ENCODE measurements at regions not wholly inside any gene's neighbourhood (a gene's known extent, or its start where the extent isn't known, plus 50 kb on each side); places are given as distances from the start of the nearest gene placed in this dataset.

GRCh38 chr1:218211241-218211640 lies 73.9 kb upstream of the RRP15 start:
- H3K9ac ChIP-seq (ENCODE audit: insufficient read depth in 1 of 2, low read depth in 2 of 2, low read length in 2 of 2), result no peak overlapping the region
- ChIA-PET POLR2A (no interaction called here), CTCF (ENCODE audit: low intra/inter-chr PET ratio) (no interaction called here)
- H3K27me3 ChIP-seq (ENCODE audit: control insufficient read depth in 2 of 2, insufficient read depth in 2 of 2, low read length in 2 of 2), result no peaks in the 10 kb centered on the region
- FAIRE-seq, result no peak
- 0 out of 2 replicates have a peak, but pooled peaks cover 2% of the 10 kb centered on the region for H3K9me3 ChIP-seq (replicated peaks; ENCODE audit: control insufficient read depth, insufficient read depth, low read depth, low read length)
- BruUV-seq (replicated peaks), result no TSS peak
- H4K20me1 ChIP-seq (replicated peaks; ENCODE audit: control insufficient read depth, insufficient read depth, low read length), result no peaks in the 10 kb centered on the region
- intact Hi-C loops (cut with micrococcal nuclease), result no loop called here
- no peak overlapping the region for H3K4me3 ChIP-seq
- no peaks in the 10 kb centered on the region for H3K9me1 ChIP-seq (ENCODE audit: control insufficient read depth, insufficient read depth, low read length)
- TF ChIP-seq FUS (optimal IDR thresholded peaks at IDR 0.05; ENCODE audit: low read depth, low read length), result no peak
- no peak for TF ChIP-seq ZBTB49 (CRISPR knock-in tag; IDR thresholded peaks at IDR 0.05; ENCODE audit: borderline replicate concordance)
- no peak for TF ChIP-seq GATA2 (CRISPR knock-in tag; IDR thresholded peaks at IDR 0.05)
- TF ChIP-seq CGGBP1 (CRISPR knock-in tag; IDR thresholded peaks at IDR 0.05), result no peak
- no peak for TF ChIP-seq ZBTB33 (CRISPR knock-in tag; IDR thresholded peaks at IDR 0.05)
- TF ChIP-seq MCM5 (IDR thresholded peaks at IDR 0.05; ENCODE audit: low read depth), result no peak
- TF ChIP-seq JUND (IDR thresholded peaks at IDR 0.05; ENCODE audit: borderline replicate concordance, low read depth, low read length), result no peak
- TF ChIP-seq JUND (tag; IDR thresholded peaks at IDR 0.05; ENCODE audit: borderline replicate concordance, low read depth, low read length), result no peak
- no peak for TF ChIP-seq POLR3A (IDR thresholded peaks at IDR 0.05; ENCODE audit: borderline replicate concordance, extremely low read depth, insufficient read depth, insufficient read length)
- TF ChIP-seq SRF (CRISPR knock-in tag; IDR thresholded peaks at IDR 0.05), result no peak
- TF ChIP-seq SMARCB1 (IDR thresholded peaks at IDR 0.05; ENCODE audit: insufficient read length, low read depth), result no peak
- TF ChIP-seq LCOR (CRISPR knock-in tag; IDR thresholded peaks at IDR 0.05), result no peak
- DNase-seq (ENCODE audit: extremely low read depth in 1 of 4, low spot score in 3 of 4), result no peak
- H3K79me2 ChIP-seq (ENCODE audit: control insufficient read depth, insufficient read depth, low read length), result no peaks in the 10 kb centered on the region
- H3K36me3 ChIP-seq (ENCODE audit: control insufficient read depth, insufficient read depth, low read length), result no peaks in the 10 kb centered on the region
- in situ Hi-C loops (cut with MboI), result no loop called here
- H2AFZ ChIP-seq (ENCODE audit: low read depth, low read length), result no peak overlapping the region
- no peak for ATAC-seq
- H3K4me1 ChIP-seq (replicated peaks in 1 of 2; ENCODE audit: control insufficient read depth in 2 of 2, insufficient read depth in 2 of 2, low read length in 2 of 2), result no peaks in the 10 kb centered on the region
- H3K4me2 ChIP-seq (ENCODE audit: insufficient read depth, low read length), result no peak overlapping the region
- no peak overlapping the region for H3K27ac ChIP-seq (ENCODE audit: extremely low read depth, low read depth, low read length)

All from K562 (cell line).